ENCODE measurements at regions not wholly inside any gene's neighbourhood (a gene's known extent, or its start where the extent isn't known, plus 50 kb on each side); places are given as distances from the start of the nearest gene placed in this dataset.

GRCh38 chr10:4556527-4556926 lies 269.5 kb upstream of the AKR1E2 start:
- no peak for TF ChIP-seq POLR2A (IDR thresholded peaks at IDR 0.05)
- TF ChIP-seq CTCF (IDR thresholded peaks at IDR 0.05 in 4 of 5, conservative IDR thresholded peaks at IDR 0.05 in 1 of 5), result no peak
